ENCODE measurements at regions not wholly inside any gene's neighbourhood (a gene's known extent, or its start where the extent isn't known, plus 50 kb on each side); places are given as distances from the start of the nearest gene placed in this dataset.
"Not testable (repeated sequence)": the region's sequence is repeated elsewhere in the genome, so short reads cannot be mapped to it uniquely, and the experiment has no call there.

DNA sequence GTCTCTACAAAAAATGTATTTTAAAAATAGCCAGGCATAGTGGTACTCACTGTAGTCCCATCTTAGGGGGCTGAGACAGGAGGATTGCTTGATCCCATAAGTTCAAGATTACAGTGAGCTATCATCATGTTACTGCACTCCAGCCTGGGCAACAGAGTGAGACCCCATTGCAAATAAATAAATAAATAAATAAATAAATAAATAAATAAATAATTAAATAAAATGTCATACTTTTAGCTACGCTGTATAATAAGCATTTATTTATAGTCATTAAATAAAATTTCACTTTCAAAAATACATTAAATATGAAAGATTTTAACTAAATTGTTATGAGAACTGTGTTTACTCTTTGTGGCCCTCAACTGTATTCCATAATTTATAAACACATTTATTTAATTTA lies 1124.2 kb downstream of the PCDH7 start:
- DNase-seq (ENCODE audit: extremely low read depth, insufficient read length): no peak
- TF ChIP-seq CTCF (IDR thresholded peaks at IDR 0.05; ENCODE audit: insufficient read depth, low read length, poor library complexity, severe bottlenecking): no peak
- H3K4me3 ChIP-seq (replicated peaks; ENCODE audit: low read depth, low read length): no peak overlapping the region
- no peaks in the 10 kb centered on the region for H3K27me3 ChIP-seq (replicated peaks; ENCODE audit: control insufficient read depth, insufficient read depth, low read length)
- H3K36me3 ChIP-seq (ENCODE audit: control insufficient read depth, insufficient read depth, low read length): no peaks in the 10 kb centered on the region

DNA sequence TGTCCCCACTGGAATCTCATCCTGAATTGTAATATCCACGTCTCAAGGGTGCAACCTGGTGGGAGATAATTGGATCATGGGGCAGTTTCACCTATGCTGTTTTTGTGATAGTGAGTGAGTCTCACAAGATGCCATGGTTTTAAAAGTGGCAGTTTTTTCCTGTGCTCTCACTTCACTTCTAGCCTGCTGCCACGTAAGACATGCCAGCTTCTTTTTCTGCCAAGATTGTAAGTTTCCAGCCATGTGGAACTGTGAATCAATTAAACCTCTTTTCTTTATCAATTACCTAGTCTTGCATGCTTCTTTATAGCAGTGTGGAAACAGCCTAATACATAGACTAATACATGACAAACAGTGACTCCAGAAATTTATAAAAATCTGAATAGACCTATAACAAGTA lies 1131.8 kb downstream of the PCDH7 start:
- H3K36me3 ChIP-seq (ENCODE audit: control insufficient read depth, insufficient read depth, low read length): no peaks in the 10 kb centered on the region
- H3K27me3 ChIP-seq (replicated peaks; ENCODE audit: control insufficient read depth, insufficient read depth, low read length): no peaks in the 10 kb centered on the region
- DNase-seq (ENCODE audit: extremely low read depth, insufficient read length): no peak
- no peak for TF ChIP-seq CTCF (IDR thresholded peaks at IDR 0.05; ENCODE audit: insufficient read depth, low read length, poor library complexity, severe bottlenecking)
- H3K4me3 ChIP-seq (replicated peaks; ENCODE audit: low read depth, low read length): no peak overlapping the region

- DNase-seq (ENCODE audit: extremely low read depth, insufficient read length): no peak
- Histone ChIP-seq H3K4me3 (replicated peaks; ENCODE audit: low read depth, low read length) (no peak overlapping the region), H3K36me3 (ENCODE audit: control insufficient read depth, insufficient read depth, low read length) (no peaks in the 10 kb centered on the region), H3K27me3 (replicated peaks; ENCODE audit: control insufficient read depth, insufficient read depth, low read length) (no peaks in the 10 kb centered on the region)
- no peak for TF ChIP-seq CTCF (IDR thresholded peaks at IDR 0.05; ENCODE audit: insufficient read depth, low read length, poor library complexity, severe bottlenecking)
Observed at GRCh38 chr4:31877429-31877828, 1157.3 kb downstream of the PCDH7 start.

- not testable (repeated sequence) for H3K36me3 ChIP-seq (ENCODE audit: control insufficient read depth, insufficient read depth, low read length); H3K4me3 ChIP-seq (replicated peaks; ENCODE audit: low read depth, low read length); DNase-seq (ENCODE audit: extremely low read depth, insufficient read length); H3K27me3 ChIP-seq (replicated peaks; ENCODE audit: control insufficient read depth, insufficient read depth, low read length)
Observed at GRCh38 chr4:31880837-31881236, 1160.7 kb downstream of the PCDH7 start.

DNA sequence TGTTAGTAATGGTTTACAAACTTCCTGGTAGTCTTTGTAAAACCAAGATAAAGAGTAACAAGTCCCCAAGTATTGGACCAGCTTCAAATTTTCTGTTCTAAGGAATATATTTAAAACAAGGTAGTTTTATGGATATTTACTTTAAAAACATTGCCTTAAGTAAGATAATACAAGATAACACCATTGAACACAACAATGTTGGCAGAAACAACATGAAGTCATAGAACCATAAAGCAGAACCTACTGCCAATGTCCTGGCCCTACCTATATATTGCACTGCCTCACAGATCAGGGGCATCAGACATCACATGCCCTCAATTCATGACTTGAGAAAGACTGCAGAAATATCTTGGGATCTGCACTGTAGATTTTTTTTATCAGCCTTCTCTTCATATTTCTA lies 1176.2 kb downstream of the PCDH7 start:
- no peak for DNase-seq (ENCODE audit: extremely low read depth, insufficient read length)
- Histone ChIP-seq H3K4me3 (replicated peaks; ENCODE audit: low read depth, low read length) (no peak overlapping the region), H3K27me3 (replicated peaks; ENCODE audit: control insufficient read depth, insufficient read depth, low read length) (no peaks in the 10 kb centered on the region), H3K36me3 (ENCODE audit: control insufficient read depth, insufficient read depth, low read length) (no peaks in the 10 kb centered on the region)
- TF ChIP-seq CTCF (IDR thresholded peaks at IDR 0.05; ENCODE audit: insufficient read depth, low read length, poor library complexity, severe bottlenecking): no peak

GRCh38 chr4:31905363-31905762 lies 1185.2 kb downstream of the PCDH7 start:
- no peak for DNase-seq (ENCODE audit: extremely low read depth, insufficient read length)
- H3K4me3 ChIP-seq (replicated peaks; ENCODE audit: low read depth, low read length): no peak overlapping the region
- H3K36me3 ChIP-seq (ENCODE audit: control insufficient read depth, insufficient read depth, low read length): no peaks in the 10 kb centered on the region
- TF ChIP-seq CTCF (IDR thresholded peaks at IDR 0.05; ENCODE audit: insufficient read depth, low read length, poor library complexity, severe bottlenecking): no peak
- H3K27me3 ChIP-seq (replicated peaks; ENCODE audit: control insufficient read depth, insufficient read depth, low read length): no peaks in the 10 kb centered on the region
